ENCODE measurements at regions not wholly inside any gene's neighbourhood (a gene's known extent, or its start where the extent isn't known, plus 50 kb on each side); places are given as distances from the start of the nearest gene placed in this dataset.

DNA sequence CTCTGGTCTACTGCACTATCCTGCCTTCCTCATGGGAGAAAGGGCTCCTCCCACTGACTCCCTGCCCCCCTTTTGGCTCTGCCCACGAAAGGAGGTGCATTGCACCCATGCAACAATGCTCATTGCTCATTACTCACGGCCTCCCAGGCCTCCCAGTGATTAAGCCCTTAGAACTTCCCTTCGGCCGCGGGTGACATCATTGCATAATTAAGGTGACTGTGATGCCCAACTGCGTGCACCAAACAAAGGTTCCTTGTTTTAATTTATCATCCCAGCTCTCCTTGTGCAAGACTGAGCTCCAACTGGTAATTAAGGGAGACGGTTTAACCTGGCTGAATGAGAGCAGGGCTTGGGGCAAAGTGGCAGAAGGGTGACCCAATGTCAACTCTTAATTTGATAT, 180.4 kb downstream of the GAS1 start:
- 66% methylated on average over 7 of the region's 7 CpGs for WGBS (ENCODE audit: low lambda C conversion rate, missing lambda C conversion rate)
- H3K4me1 ChIP-seq (ENCODE audit: insufficient read depth): no peaks in the 10 kb centered on the region
- no peak overlapping the region for H3K27ac ChIP-seq
- H3K4me2 ChIP-seq: no peak overlapping the region
- no peaks in the 10 kb centered on the region for H3K36me3 ChIP-seq (replicated peaks; ENCODE audit: insufficient read depth, low read depth)
- no peak overlapping the region for H2AFZ ChIP-seq
- no peaks in the 10 kb centered on the region for H3K27me3 ChIP-seq
- H3K4me3 ChIP-seq: no peak overlapping the region
- no peaks in the 10 kb centered on the region for H4K20me1 ChIP-seq (ENCODE audit: insufficient read depth, poor library complexity, severe bottlenecking)
- DNase-seq (ENCODE audit: low spot score): no peak
- no peaks in the 10 kb centered on the region for H3K9me2 ChIP-seq (replicated peaks; ENCODE audit: insufficient read depth)
- H3K79me2 ChIP-seq: no peaks in the 10 kb centered on the region
- H3K9me3 ChIP-seq (ENCODE audit: low read depth): no peaks in the 10 kb centered on the region
- TF ChIP-seq EZH2 (IDR thresholded peaks at IDR 0.05; ENCODE audit: borderline replicate concordance) (no peak), EZH2phosphoT487 (IDR thresholded peaks at IDR 0.05; ENCODE audit: low read depth, severe bottlenecking, unreplicated experiment) (no peak)
- TF ChIP-seq, protein P1, sequence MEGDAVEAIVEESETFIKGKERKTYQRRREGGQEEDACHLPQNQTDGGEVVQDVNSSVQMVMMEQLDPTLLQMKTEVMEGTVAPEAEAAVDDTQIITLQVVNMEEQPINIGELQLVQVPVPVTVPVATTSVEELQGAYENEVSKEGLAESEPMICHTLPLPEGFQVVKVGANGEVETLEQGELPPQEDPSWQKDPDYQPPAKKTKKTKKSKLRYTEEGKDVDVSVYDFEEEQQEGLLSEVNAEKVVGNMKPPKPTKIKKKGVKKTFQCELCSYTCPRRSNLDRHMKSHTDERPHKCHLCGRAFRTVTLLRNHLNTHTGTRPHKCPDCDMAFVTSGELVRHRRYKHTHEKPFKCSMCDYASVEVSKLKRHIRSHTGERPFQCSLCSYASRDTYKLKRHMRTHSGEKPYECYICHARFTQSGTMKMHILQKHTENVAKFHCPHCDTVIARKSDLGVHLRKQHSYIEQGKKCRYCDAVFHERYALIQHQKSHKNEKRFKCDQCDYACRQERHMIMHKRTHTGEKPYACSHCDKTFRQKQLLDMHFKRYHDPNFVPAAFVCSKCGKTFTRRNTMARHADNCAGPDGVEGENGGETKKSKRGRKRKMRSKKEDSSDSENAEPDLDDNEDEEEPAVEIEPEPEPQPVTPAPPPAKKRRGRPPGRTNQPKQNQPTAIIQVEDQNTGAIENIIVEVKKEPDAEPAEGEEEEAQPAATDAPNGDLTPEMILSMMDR (IDR thresholded peaks at IDR 0.05; ENCODE audit: poor library complexity): no peak

DNA sequence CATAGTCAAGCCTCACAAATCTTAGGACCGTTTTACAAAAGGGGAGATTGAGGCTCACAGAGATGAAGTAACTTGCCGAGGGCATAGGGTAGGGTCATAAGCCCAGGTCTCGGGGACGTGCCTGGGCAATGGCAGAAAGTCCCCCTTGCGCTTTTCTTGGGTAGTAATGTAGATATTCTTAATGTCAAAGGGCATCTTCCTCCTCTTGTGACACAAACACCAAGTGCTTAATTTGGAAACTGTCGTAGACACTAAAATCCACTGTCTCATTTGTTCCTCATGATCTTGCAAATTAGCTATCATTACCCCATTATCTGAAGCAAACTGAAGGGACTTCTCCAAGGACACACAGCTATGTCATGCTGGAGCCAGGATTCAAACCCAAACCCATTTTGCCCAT, 180.8 kb downstream of the GAS1 start:
- Histone ChIP-seq H3K27me3 (no peaks in the 10 kb centered on the region), H3K36me3 (replicated peaks; ENCODE audit: insufficient read depth, low read depth) (no peaks in the 10 kb centered on the region), H3K4me3 (no peak overlapping the region), H3K4me1 (ENCODE audit: insufficient read depth) (no peaks in the 10 kb centered on the region), H3K27ac (no peak overlapping the region), H3K9me3 (ENCODE audit: low read depth) (no peaks in the 10 kb centered on the region), H2AFZ (no peak overlapping the region), H3K4me2 (no peak overlapping the region), H3K79me2 (no peaks in the 10 kb centered on the region), H4K20me1 (ENCODE audit: insufficient read depth, poor library complexity, severe bottlenecking) (no peaks in the 10 kb centered on the region), H3K9me2 (replicated peaks; ENCODE audit: insufficient read depth) (no peaks in the 10 kb centered on the region)
- no peak for TF ChIP-seq EZH2 (IDR thresholded peaks at IDR 0.05; ENCODE audit: borderline replicate concordance)
- TF ChIP-seq, protein P1 (IDR thresholded peaks at IDR 0.05; ENCODE audit: poor library complexity): no peak
- TF ChIP-seq EZH2phosphoT487 (IDR thresholded peaks at IDR 0.05; ENCODE audit: low read depth, severe bottlenecking, unreplicated experiment): no peak
- no peak for DNase-seq (ENCODE audit: low spot score)
- 95% methylated on average over 6 of the region's 6 CpGs for WGBS (ENCODE audit: low lambda C conversion rate, missing lambda C conversion rate)

DNA sequence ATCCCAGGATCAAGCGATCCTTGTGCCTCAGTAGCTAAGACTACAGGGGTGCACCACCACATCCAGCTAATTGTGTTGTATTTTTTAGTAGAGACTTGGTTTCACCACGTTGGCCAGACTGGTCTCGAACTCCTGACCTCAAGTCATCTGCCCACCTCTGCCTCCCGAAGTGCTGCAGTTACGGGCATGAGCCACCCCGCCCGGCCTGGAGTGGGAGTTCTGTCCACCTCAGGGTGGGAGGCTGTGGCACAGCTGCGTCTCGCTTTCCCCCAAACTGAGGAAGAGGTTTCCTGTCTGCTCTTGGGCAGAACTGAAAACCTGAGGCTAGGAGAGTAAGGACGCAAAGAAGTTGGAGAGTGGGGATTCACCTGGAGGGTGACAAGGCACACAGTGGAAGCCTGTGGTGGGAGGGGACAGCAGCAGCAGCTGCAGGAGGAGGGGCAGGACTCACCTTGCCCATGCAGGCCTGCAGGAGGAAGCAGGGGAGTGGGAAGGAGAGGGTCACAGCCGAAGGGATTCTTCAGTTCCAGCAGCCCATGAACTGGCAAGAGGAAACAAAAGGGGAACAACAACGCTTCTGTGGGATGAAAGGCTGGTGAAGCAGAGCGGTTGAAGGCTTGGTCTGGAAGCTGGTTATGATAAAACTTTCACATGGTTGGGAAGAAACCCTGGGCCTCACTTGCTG, 181.4 kb downstream of the GAS1 start:
- Histone ChIP-seq H3K27ac (no peak overlapping the region), H3K27me3 (no peaks in the 10 kb centered on the region), H3K4me1 (ENCODE audit: insufficient read depth) (no peaks in the 10 kb centered on the region), H4K20me1 (ENCODE audit: insufficient read depth, poor library complexity, severe bottlenecking) (no peaks in the 10 kb centered on the region), H3K79me2 (no peaks in the 10 kb centered on the region), H3K4me3 (no peak overlapping the region), H3K36me3 (replicated peaks; ENCODE audit: insufficient read depth, low read depth) (no peaks in the 10 kb centered on the region), H3K4me2 (no peak overlapping the region), H3K9me3 (ENCODE audit: low read depth) (no peaks in the 10 kb centered on the region), H2AFZ (no peak overlapping the region), H3K9me2 (replicated peaks; ENCODE audit: insufficient read depth) (no peaks in the 10 kb centered on the region)
- TF ChIP-seq EZH2 (IDR thresholded peaks at IDR 0.05; ENCODE audit: borderline replicate concordance) (no peak), EZH2phosphoT487 (IDR thresholded peaks at IDR 0.05; ENCODE audit: low read depth, severe bottlenecking, unreplicated experiment) (no peak)
- TF ChIP-seq, protein P1 (IDR thresholded peaks at IDR 0.05; ENCODE audit: poor library complexity): no peak
- 89% methylated on average over 13 of the region's 13 CpGs for WGBS (ENCODE audit: low lambda C conversion rate, missing lambda C conversion rate)
- no peak for DNase-seq (ENCODE audit: low spot score)

Data from hepatocyte (in vitro differentiated cells).